Mammary epithelial cell (primary cell): ENCODE measurements at regions not wholly inside any gene's neighbourhood (a gene's known extent, or its start where the extent isn't known, plus 50 kb on each side); places are given as distances from the start of the nearest gene placed in this dataset.

Experiments
- EZH2 ChIP-seq: IDR thresholded peaks from 2 replicates; pipeline ENCODE4 v1.6.1; 2012; ENCODE audit warnings: low read length, inconsistent platforms, borderline replicate concordance
- TF ChIP-seq, protein P1 (sequence below), 2 donors: IDR thresholded peaks in 1 of 2; conservative IDR thresholded peaks in 1 of 2; 2 replicates each; pipeline ENCODE4 v1.5.1; 2011 to 2012; ENCODE audit warnings: inconsistent platforms in 2 of 2, low read length in 2 of 2, mild to moderate bottlenecking in 2 of 2, control low read depth in 1 of 2, low read depth in 1 of 2; ENCODE audit not compliant: insufficient read depth in 1 of 2; ENCODE audit errors: extremely low read depth in 1 of 2

- TF ChIP-seq, protein P1, sequence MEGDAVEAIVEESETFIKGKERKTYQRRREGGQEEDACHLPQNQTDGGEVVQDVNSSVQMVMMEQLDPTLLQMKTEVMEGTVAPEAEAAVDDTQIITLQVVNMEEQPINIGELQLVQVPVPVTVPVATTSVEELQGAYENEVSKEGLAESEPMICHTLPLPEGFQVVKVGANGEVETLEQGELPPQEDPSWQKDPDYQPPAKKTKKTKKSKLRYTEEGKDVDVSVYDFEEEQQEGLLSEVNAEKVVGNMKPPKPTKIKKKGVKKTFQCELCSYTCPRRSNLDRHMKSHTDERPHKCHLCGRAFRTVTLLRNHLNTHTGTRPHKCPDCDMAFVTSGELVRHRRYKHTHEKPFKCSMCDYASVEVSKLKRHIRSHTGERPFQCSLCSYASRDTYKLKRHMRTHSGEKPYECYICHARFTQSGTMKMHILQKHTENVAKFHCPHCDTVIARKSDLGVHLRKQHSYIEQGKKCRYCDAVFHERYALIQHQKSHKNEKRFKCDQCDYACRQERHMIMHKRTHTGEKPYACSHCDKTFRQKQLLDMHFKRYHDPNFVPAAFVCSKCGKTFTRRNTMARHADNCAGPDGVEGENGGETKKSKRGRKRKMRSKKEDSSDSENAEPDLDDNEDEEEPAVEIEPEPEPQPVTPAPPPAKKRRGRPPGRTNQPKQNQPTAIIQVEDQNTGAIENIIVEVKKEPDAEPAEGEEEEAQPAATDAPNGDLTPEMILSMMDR (conservative IDR thresholded peaks at IDR 0.05 in 1 of 2, IDR thresholded peaks at IDR 0.05 in 1 of 2; ENCODE audit: extremely low read depth in 1 of 2, insufficient read depth in 1 of 2, low read depth in 1 of 2, low read length in 2 of 2) = no peak
- no peak for TF ChIP-seq EZH2
Measured at GRCh38 chr5:44935871-44936270, 127.1 kb downstream of the MRPS30 start.
